Heart left ventricle (tissue), 16 donors: ENCODE measurements at regions not wholly inside any gene's neighbourhood (a gene's known extent, or its start where the extent isn't known, plus 50 kb on each side); places are given as distances from the start of the nearest gene placed in this dataset.

Source experiments
- ATAC-seq, 4 donors: fragments of 200-7000 bp; cut with Tn5 transposase; one replicate each; pipeline ENCODE4 v1.9.1; 2020 to 2022; ENCODE audit warnings: moderate library complexity in 4 of 4, mild to moderate bottlenecking in 3 of 4, moderate number of reproducible peaks in 1 of 4
- DNase-seq, 5 donors: peaks; one replicate each; pipeline ENCODE4 v3.0.0-alpha.2; 2020
- H3K27ac ChIP-seq, 12 donors: fragments of 200-600 bp; sonication (generic) in 4 of 12; one replicate each; pipeline versions ENCODE4 v1.5.0 to v1.8.0; 2016 to 2022; ENCODE audit warnings: mild to moderate bottlenecking in 2 of 12
- H3K27me3 ChIP-seq, 9 donors: fragments of 200-600 bp; sonication (generic) in 2 of 9; one replicate each; pipeline versions ENCODE4 v1.5.1 to v1.8.0; 2016 to 2022; ENCODE audit warnings: mild to moderate bottlenecking in 3 of 9
- H3K36me3 ChIP-seq, 9 donors: fragments of 200-600 bp; sonication (generic) in 2 of 9; one replicate each; pipeline versions ENCODE4 v1.5.0 to v1.8.0; 2018 to 2022; ENCODE audit warnings: mild to moderate bottlenecking in 2 of 9
- H3K4me1 ChIP-seq, 12 donors: fragments of 200-600 bp; sonication (generic) in 4 of 12; one replicate each; pipeline versions ENCODE4 v1.5.0 to v1.8.0; 2016 to 2022; ENCODE audit warnings: mild to moderate bottlenecking in 3 of 12
- H3K4me3 ChIP-seq, 12 donors: fragments of 200-600 bp; sonication (generic) in 4 of 12; one replicate each; pipeline versions ENCODE4 v1.5.0 to v1.8.0; 2017 to 2022; ENCODE audit warnings: mild to moderate bottlenecking in 9 of 12, moderate library complexity in 4 of 12
- H3K9me3 ChIP-seq, 12 donors: fragments of 200-600 bp; sonication (generic) in 4 of 12; one replicate each; pipeline versions ENCODE4 v1.5.0 to v1.8.0; 2016 to 2022; ENCODE audit warnings: mild to moderate bottlenecking in 1 of 12
- POLR2A ChIP-seq, 2 donors: fragments of 450-650 bp; IDR thresholded peaks; one replicate each; pipeline ENCODE4 v1.6.1; 2017; ENCODE audit warnings: antibody characterized with exemption in 2 of 2, mild to moderate bottlenecking in 2 of 2, moderate library complexity in 2 of 2
- WGBS, 4 donors: extraction: QIAGEN DNeasy Blood & Tissue Kit in 2 of 4; methylation state at CpG; one replicate each; pipeline versions ENCODE4 v1.1.5 to v1.1.7; 2013 to 2018; 5-methylcytosine and 5-hydroxymethylcytosine counted together
- intact Hi-C, 10 donors: fragments of 100-400 bp; cut with DNase I; formaldehyde crosslinking; loops; one replicate each; pipeline versions ENCODE4 v1.11.1 to v1.14.2; 2022
- TF ChIP-seq, protein P1 (sequence below), 12 donors: fragments of 200-600 bp; sonication (generic) in 4 of 12; IDR thresholded peaks; one replicate each; pipeline versions ENCODE4 v1.5.0 to v1.8.0; 2018 to 2022; ENCODE audit warnings: antibody characterized with exemption in 12 of 12, mild to moderate bottlenecking in 5 of 12
- donor health status: ischemic (EF 13 %, LVEDD 7.1; RV severe dilation, severe dysfunction).
- donor health status: healthy with polysubstance abuse.
- donor health status: DM: no; HTN: yes; CAD: no.
- donor health status: DM: no; HTN: no; CAD: no.
- donor health status: ischemic (EF 25% LVEDD 6.9; RV normal size, moderate dysfunction).
- donor health status: ischemic (EF 25% LVEDD 5.7; RV mildly dilated, moderate dysfunction).
- donor health status: healthy.
- donor health status: DM: yes; HTN: yes; CAD: no.
- donor health status: ischemic (EF 35%, LVEDD 5.7; RV mildly dilated, moderate dysfunction).
- donor health status: nonischemic (EF 11% LVEDD 7.7; RV severe dilation, severe dysfunction).
- donor health status: DM: yes; HTN: yes; CAD: no.
- donor health status: PGD.
- donor health status: ischemic (EF 29% LVEDD 5.4; RV normal size, mild dysfunction).
- donor health status: nonischemic (EF 23%, LVEDD 6.1; RV moderate dilation, normal function).

DNA sequence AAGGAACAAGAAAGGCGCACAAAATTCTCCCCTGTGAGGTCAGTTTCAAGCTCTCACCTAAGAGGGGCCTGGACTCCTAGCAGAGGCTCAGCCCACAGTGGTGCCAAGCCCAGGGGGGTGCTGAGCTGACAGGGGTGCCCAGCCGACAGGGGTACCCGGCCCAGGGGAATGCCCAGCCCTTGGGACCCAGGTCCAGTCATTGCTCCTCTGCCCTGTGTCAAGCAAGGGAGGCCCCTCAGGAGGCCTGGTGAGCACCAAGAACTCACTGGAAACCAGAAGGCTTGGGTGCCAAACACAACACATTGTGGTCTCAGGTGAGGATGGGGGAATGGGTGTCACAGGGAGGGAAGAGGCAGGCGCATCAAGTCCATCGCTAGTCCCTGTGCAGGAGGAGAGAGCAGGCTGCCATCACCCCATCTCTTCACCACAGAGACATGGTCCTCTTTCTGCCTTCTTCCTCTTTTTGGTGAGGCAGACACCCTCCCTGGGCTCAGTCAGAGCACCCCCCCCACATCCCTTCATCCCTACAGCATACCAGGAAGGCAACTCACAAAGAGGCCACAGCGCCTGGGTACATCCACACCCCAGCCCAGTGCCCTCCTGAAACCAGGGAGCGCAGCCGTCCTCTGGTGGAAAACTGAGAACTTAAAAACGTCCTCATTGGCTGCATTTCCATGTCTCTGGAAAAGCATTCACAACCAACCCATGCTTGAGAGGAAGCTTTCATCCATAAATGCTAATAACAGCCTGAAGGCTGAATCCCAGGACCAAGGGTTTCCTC lies 111.3 kb downstream of the BANF2 start:
- peaks cover 5 to 44% (median 34%) of the 10 kb centered on the region in 12 donors for H3K4me1 ChIP-seq
- no peaks in the 10 kb centered on the region for H3K36me3 ChIP-seq
- H3K4me3 ChIP-seq = no peak overlapping the region
- 87 to 94% (median 88%) methylated on average over 9 of the region's 9 CpGs for WGBS, 4 donors
- ATAC-seq (no peak), DNase-seq (no peak)
- intact Hi-C loops = no loop called here
- TF ChIP-seq POLR2A (IDR thresholded peaks at IDR 0.05) = no peak
- TF ChIP-seq, protein P1, sequence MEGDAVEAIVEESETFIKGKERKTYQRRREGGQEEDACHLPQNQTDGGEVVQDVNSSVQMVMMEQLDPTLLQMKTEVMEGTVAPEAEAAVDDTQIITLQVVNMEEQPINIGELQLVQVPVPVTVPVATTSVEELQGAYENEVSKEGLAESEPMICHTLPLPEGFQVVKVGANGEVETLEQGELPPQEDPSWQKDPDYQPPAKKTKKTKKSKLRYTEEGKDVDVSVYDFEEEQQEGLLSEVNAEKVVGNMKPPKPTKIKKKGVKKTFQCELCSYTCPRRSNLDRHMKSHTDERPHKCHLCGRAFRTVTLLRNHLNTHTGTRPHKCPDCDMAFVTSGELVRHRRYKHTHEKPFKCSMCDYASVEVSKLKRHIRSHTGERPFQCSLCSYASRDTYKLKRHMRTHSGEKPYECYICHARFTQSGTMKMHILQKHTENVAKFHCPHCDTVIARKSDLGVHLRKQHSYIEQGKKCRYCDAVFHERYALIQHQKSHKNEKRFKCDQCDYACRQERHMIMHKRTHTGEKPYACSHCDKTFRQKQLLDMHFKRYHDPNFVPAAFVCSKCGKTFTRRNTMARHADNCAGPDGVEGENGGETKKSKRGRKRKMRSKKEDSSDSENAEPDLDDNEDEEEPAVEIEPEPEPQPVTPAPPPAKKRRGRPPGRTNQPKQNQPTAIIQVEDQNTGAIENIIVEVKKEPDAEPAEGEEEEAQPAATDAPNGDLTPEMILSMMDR (IDR thresholded peaks at IDR 0.05) = no peak
- H3K9me3 ChIP-seq = no peaks in the 10 kb centered on the region
- no peaks in the 10 kb centered on the region for H3K27me3 ChIP-seq
- no peak overlapping the region for H3K27ac ChIP-seq

DNA sequence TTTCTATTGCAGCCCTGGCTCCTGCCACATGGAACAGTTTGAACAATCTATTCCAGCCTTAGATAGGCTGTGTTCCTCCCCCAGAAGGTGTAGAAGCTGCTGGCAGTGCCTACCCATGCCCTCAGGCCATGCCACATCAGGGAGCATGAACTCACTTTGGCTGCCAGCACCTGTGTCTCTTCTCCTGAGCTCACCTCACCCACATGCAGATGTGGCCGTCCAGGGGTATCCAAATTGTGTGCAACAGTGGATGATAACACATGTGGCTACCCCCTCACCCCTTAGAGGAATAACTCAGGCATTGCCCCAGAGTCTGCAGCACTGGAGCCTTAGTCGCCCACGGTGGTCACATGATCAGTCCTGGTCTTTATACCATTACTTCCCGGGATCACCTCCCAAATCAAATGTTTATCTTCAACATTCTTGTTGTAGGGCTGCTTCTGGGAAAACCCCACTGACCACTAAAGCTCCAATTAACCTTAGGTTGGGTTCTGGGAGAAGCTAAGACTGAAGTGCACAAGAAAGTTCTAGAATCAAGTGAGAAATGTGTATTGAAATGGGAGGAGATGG lies 110.4 kb downstream of the BANF2 start:
- H3K4me1 ChIP-seq = peaks cover 5 to 47% (median 37%) of the 10 kb centered on the region in 12 donors
- TF ChIP-seq, protein P1 (IDR thresholded peaks at IDR 0.05) = no peak
- no peak for TF ChIP-seq POLR2A (IDR thresholded peaks at IDR 0.05)
- H3K9me3 ChIP-seq = no peaks in the 10 kb centered on the region
- ATAC-seq (no peak), DNase-seq (no peak)
- H3K27ac ChIP-seq = peak overlapping the region in 2 of 12 donors; percentile 9 to 81
- intact Hi-C loops = no loop called here
- H3K4me3 ChIP-seq = no peak overlapping the region
- 68 to 87% (median 76%) methylated on average over 4 of the region's 4 CpGs for WGBS, 4 donors
- no peaks in the 10 kb centered on the region for H3K27me3 ChIP-seq
- no peaks in the 10 kb centered on the region for H3K36me3 ChIP-seq

DNA sequence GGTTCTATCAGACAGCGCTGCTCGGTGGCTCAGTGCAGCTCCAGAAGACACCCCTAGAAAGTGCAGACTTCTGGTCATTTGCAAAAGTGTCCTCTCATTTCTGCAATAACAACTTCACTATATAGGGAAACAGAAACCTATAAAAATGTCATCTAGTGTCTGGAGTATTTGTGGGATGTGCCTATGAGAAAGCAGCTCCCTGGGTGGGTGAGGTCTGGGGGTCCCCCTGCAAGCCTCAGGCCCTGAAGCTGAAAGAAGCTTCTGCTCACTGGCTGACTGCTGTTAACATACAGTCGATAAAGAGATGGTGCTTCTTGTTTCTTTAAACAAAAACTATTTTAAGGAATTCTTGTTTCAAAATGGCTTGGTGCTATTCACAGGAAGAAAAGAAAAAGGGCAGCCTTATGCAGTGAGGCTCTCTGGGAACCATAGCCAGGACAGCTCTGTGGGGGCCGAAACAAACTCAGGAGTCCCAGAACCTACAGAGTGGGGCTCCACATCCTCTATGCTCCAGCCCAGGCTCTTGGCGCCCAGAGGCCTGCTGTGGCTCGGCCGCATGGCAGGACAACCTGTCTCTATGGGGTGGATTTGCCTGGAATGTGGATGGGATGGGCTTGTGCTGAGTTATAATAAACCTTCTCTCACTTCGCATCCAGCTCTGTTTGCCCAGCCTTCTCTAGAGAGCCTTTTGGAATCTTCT lies 109.7 kb downstream of the BANF2 start:
- WGBS, 4 donors = 65 to 74% (median 70%) methylated on average over 7 to 8 of the region's 8 CpGs

More for the DNA sequence above, 109.7 kb downstream of the BANF2 start:
- H3K27me3 ChIP-seq = no peaks in the 10 kb centered on the region
- intact Hi-C loops = loop anchor here in 8 of 10 donors (5.0 to 10.0 kb wide), 6 partner anchors 33 to 127 kb away; partner anchors contain the start of gene RRBP1 (in 4 of the 8)
- H3K27ac ChIP-seq = peak overlapping the region in 4 of 12 donors; percentile 9 to 81 (median 46)
- H3K9me3 ChIP-seq = no peaks in the 10 kb centered on the region
- no peak overlapping the region for H3K4me3 ChIP-seq
- H3K36me3 ChIP-seq = no peaks in the 10 kb centered on the region
- ATAC-seq = no peak
- no peak for TF ChIP-seq POLR2A (IDR thresholded peaks at IDR 0.05)
- TF ChIP-seq, protein P1 (IDR thresholded peaks at IDR 0.05) = no peak
- peaks cover 5 to 47% (median 37%) of the 10 kb centered on the region in 12 donors for H3K4me1 ChIP-seq
- no peak for DNase-seq
